K562 (cell line): ENCODE measurements at regions not wholly inside any gene's neighbourhood (a gene's known extent, or its start where the extent isn't known, plus 50 kb on each side); places are given as distances from the start of the nearest gene placed in this dataset.

Experiments used
- ATAC-seq: fragments of 200-7000 bp; cut with Tn5 transposase; 3 replicates; pipeline ENCODE4 v1.9.1; 2020; ENCODE audit warnings: moderate library complexity
- BruUV-seq: library from RNA; stranded (reverse); fragments of 400-500 nt; replicated peaks from 2 replicates; lab custom pipeline; 2021; lab: Mats Ljungman, UMichigan
- CTCF ChIA-PET: fragments of 300-600 bp; formaldehyde crosslinking; extraction: SDS; loops from one replicate; lab custom pipeline; 2021; ENCODE audit warnings: low intra/inter-chr PET ratio; lab: Yijun Ruan, JAX
- POLR2A ChIA-PET: fragments of 300-600, 350-650 bp; sonication (Branson Sonifier 250); formaldehyde crosslinking; extraction: SDS; loops from one replicate; lab custom pipeline; 2021; ENCODE audit warnings: antibody characterized with exemption, inconsistent platforms; lab: Yijun Ruan, JAX
- DNase-seq, 4 experiments: peaks; one replicate each; pipeline versions ENCODE4 v3.0.0 to v3.0.0-alpha.2; 2011 to 2018; ENCODE audit warnings: low spot score in 3 of 4, mixed read lengths in 3 of 4; ENCODE audit errors: extremely low read depth in 1 of 4
- FAIRE-seq: peaks from 2 replicates; lab custom pipeline; 2011; peaks lifted over from hg19 to GRCh38; lab: Jason Lieb, UNC
- H2AFZ ChIP-seq: 2 replicates; pipeline ENCODE4 v1.6.0; 2011; ENCODE audit warnings: low read depth, low read length, control low read depth, inconsistent platforms
- H3K27ac ChIP-seq: fragments of 200-600 bp; 3 replicates; pipeline ENCODE4 v1.8.0; 2011; ENCODE audit warnings: low read depth, mild to moderate bottlenecking, control low read depth, inconsistent platforms, low read length, moderate library complexity, mixed read lengths; ENCODE audit errors: extremely low read depth
- H3K27me3 ChIP-seq, 2 experiments: fragments of 300-600 bp in 1 of 2; 2 replicates in 1 of 2; 3 replicates in 1 of 2; pipeline versions ENCODE4 v1.6.0 to v1.8.0; 2011; ENCODE audit warnings: inconsistent platforms in 2 of 2, low read length in 2 of 2, mild to moderate bottlenecking in 1 of 2, mixed read lengths in 1 of 2, moderate library complexity in 1 of 2; ENCODE audit not compliant: control insufficient read depth in 2 of 2, insufficient read depth in 2 of 2
- H3K36me3 ChIP-seq: fragments of 300-600 bp; 3 replicates; pipeline ENCODE4 v1.8.0; 2011; ENCODE audit warnings: mild to moderate bottlenecking, low read length, inconsistent platforms; ENCODE audit not compliant: control insufficient read depth, insufficient read depth
- H3K4me1 ChIP-seq, 2 experiments: fragments of 200-600 bp in 1 of 2; replicated peaks in 1 of 2; 2 replicates in 1 of 2; 3 replicates in 1 of 2; pipeline versions ENCODE4 v1.5.1 to v1.8.0; 2011; ENCODE audit warnings: inconsistent platforms in 2 of 2, low read length in 2 of 2, mild to moderate bottlenecking in 1 of 2, mixed read lengths in 1 of 2, moderate library complexity in 1 of 2; ENCODE audit not compliant: control insufficient read depth in 2 of 2, insufficient read depth in 2 of 2
- H3K4me2 ChIP-seq: 2 replicates; pipeline ENCODE4 v1.6.1; 2011; ENCODE audit warnings: low read length, control low read depth, inconsistent platforms, mixed read lengths; ENCODE audit not compliant: insufficient read depth
- H3K4me3 ChIP-seq: fragments of 200-600 bp; sonication (generic), shearing (Covaris generic); 2 replicates; pipeline ENCODE4 v1.5.1; 2016; ENCODE audit warnings: control low read depth, inconsistent platforms
- H3K79me2 ChIP-seq: fragments of 200-600 bp; 3 replicates; pipeline ENCODE4 v1.8.0; 2011; ENCODE audit warnings: low read length, inconsistent platforms; ENCODE audit not compliant: control insufficient read depth, insufficient read depth
- H3K9ac ChIP-seq, 2 experiments: 2 replicates each; pipeline versions ENCODE4 v1.6.0 to v1.6.1; 2011; ENCODE audit warnings: low read depth in 2 of 2, low read length in 2 of 2, control low read depth in 1 of 2, inconsistent platforms in 1 of 2, mild to moderate bottlenecking in 1 of 2, mixed read lengths in 1 of 2; ENCODE audit not compliant: insufficient read depth in 1 of 2
- H3K9me1 ChIP-seq: one replicate; pipeline ENCODE4 v1.6.0; 2011; ENCODE audit warnings: inconsistent platforms, mild to moderate bottlenecking, low read length, moderate library complexity; ENCODE audit not compliant: control insufficient read depth, insufficient read depth
- H3K9me3 ChIP-seq: replicated peaks from 2 replicates; pipeline ENCODE4 v1.5.1; 2011; ENCODE audit warnings: low read depth, low read length, inconsistent platforms; ENCODE audit not compliant: control insufficient read depth, insufficient read depth
- H4K20me1 ChIP-seq: replicated peaks from 2 replicates; pipeline ENCODE4 v1.6.1; 2011; ENCODE audit warnings: low read length, inconsistent platforms, mixed read lengths; ENCODE audit not compliant: control insufficient read depth, insufficient read depth
- BACH1 ChIP-seq: fragments of 200-800 bp; sonication (Bioruptor generic); IDR thresholded peaks from 2 replicates; pipeline ENCODE4 v1.6.1; 2016; ENCODE audit warnings: missing genetic modification characterization, missing compliant biosample characterization
- DIDO1 ChIP-seq: fragments of 450-650 bp; IDR thresholded peaks from 2 replicates; pipeline ENCODE4 v1.6.1; 2016; ENCODE audit warnings: low read depth, missing biosample characterization, missing genetic modification characterization
- EGR1 ChIP-seq: fragments of 450-650 bp; conservative IDR thresholded peaks from 2 replicates; pipeline ENCODE4 v1.6.1; 2017; ENCODE audit warnings: mild to moderate bottlenecking
- ELF2 ChIP-seq: fragments of 250-450 bp; sonication (Bioruptor Pico); IDR thresholded peaks from 2 replicates; pipeline ENCODE4 v1.5.0; 2021; ENCODE audit warnings: mild to moderate bottlenecking
- EWSR1 ChIP-seq: fragments of 450-650 bp; IDR thresholded peaks from 2 replicates; pipeline ENCODE4 v1.6.1; 2018; ENCODE audit warnings: borderline replicate concordance, mild to moderate bottlenecking, low read depth, moderate library complexity; ENCODE audit not compliant: partially characterized antibody
- HMG20B ChIP-seq: fragments of 250-450 bp; sonication (Bioruptor Pico); IDR thresholded peaks from 2 replicates; pipeline ENCODE4 v1.5.0; 2021; ENCODE audit warnings: mild to moderate bottlenecking
- JUND ChIP-seq, 2 experiments: IDR thresholded peaks; 2 replicates in 1 of 2; 3 replicates in 1 of 2; pipeline ENCODE4 v1.6.1; 2011; ENCODE audit warnings: borderline replicate concordance in 2 of 2, low read depth in 2 of 2, low read length in 2 of 2, improper control_type of control experiment in 1 of 2, missing biosample characterization in 1 of 2, missing genetic modification characterization in 1 of 2, missing genetic modification reagents in 1 of 2
- MAFK ChIP-seq: IDR thresholded peaks from 2 replicates; pipeline ENCODE4 v1.6.1; 2011; ENCODE audit warnings: low read length, improper control_type of control experiment
- PHF21A ChIP-seq: fragments of 450-650 bp; IDR thresholded peaks from 2 replicates; pipeline ENCODE4 v1.6.1; 2017; ENCODE audit warnings: low read depth, borderline replicate concordance
- RCOR1 ChIP-seq, 2 experiments: IDR thresholded peaks; 2 replicates each; pipeline ENCODE4 v1.6.1; 2012; ENCODE audit warnings: low read depth in 2 of 2, low read length in 2 of 2, borderline replicate concordance in 1 of 2, improper control_type of control experiment in 1 of 2
- SIN3A ChIP-seq, 2 experiments: fragments of 150-350 bp in 1 of 2; IDR thresholded peaks; 2 replicates each; pipeline ENCODE4 v1.6.1; 2011 to 2016; ENCODE audit warnings: borderline replicate concordance in 2 of 2, low read depth in 2 of 2, low read length in 2 of 2, mild to moderate bottlenecking in 2 of 2, moderate library complexity in 2 of 2; ENCODE audit not compliant: control insufficient read depth in 1 of 2
- SMAD3 ChIP-seq: fragments of 450-650 bp; formaldehyde crosslinking; conservative IDR thresholded peaks from 2 replicates; pipeline ENCODE4 v1.4.0; 2020; ENCODE audit warnings: mild to moderate bottlenecking
- TAF1 ChIP-seq: IDR thresholded peaks from 2 replicates; pipeline ENCODE4 v1.6.1; 2011; ENCODE audit warnings: mild to moderate bottlenecking, low read length, moderate library complexity; ENCODE audit not compliant: insufficient read depth, control insufficient read depth, severe bottlenecking; ENCODE audit errors: extremely low read depth
- U2AF1 ChIP-seq: fragments of 200-400 bp; formaldehyde crosslinking; optimal IDR thresholded peaks from 2 replicates; pipeline ENCODE3; 2017; ENCODE audit warnings: mild to moderate bottlenecking, low read depth, low read length, moderate library complexity
- ZNF592 ChIP-seq: fragments of 450-650 bp; IDR thresholded peaks from 2 replicates; pipeline ENCODE4 v1.6.1; 2017; ENCODE audit warnings: antibody characterized with exemption, mild to moderate bottlenecking
- ZNF785 ChIP-seq: fragments of 250-450 bp; sonication (Bioruptor Pico); IDR thresholded peaks from 2 replicates; pipeline ENCODE4 v1.4.0; 2020; ENCODE audit warnings: mild to moderate bottlenecking
- WGBS: fragments of 100-300 bp; shearing (Covaris generic); methylation state at CpG from one replicate; pipeline ENCODE4 v1.1.6; 2016; ENCODE audit warnings: low coverage, mixed read lengths; ENCODE audit not compliant: insufficient coverage; ENCODE audit errors: missing lambda C conversion rate; 5-methylcytosine and 5-hydroxymethylcytosine counted together
- in situ Hi-C: fragments of 300-500 bp; cut with MboI; formaldehyde crosslinking; loops from 4 replicates; pipeline ENCODE4 v1.15.0; 2018; ENCODE audit warnings: inconsistent platforms, mixed read lengths
- intact Hi-C: fragments of 100-400 bp; cut with micrococcal nuclease; formaldehyde crosslinking; loops from 2 replicates; pipeline ENCODE4 v1.14.2; 2022

GRCh38 chr21:26758083-26758880 is 86.9 kb downstream of the ADAMTS1 start:
- H3K36me3 ChIP-seq = no peaks in the 10 kb centered on the region
- H4K20me1 ChIP-seq = no peaks in the 10 kb centered on the region
- in situ Hi-C loops (no loop called here), intact Hi-C loops (no loop called here)
- BruUV-seq = no TSS peak
- ATAC-seq = no peak
- no peak overlapping the region for H3K9ac ChIP-seq
- H3K27me3 ChIP-seq = no peaks in the 10 kb centered on the region
- no peak overlapping the region for H2AFZ ChIP-seq
- H3K79me2 ChIP-seq = no peaks in the 10 kb centered on the region
- DNase-seq = no peak
- FAIRE-seq = no peak
- CTCF ChIA-PET = no interaction called here
- no peak overlapping the region for H3K27ac ChIP-seq
- H3K4me3 ChIP-seq = no peak overlapping the region
- POLR2A ChIA-PET = interaction anchor here (0.7 kb wide), 1 partner anchor 428 kb away, joined by 3 read pairs; no protein-coding TSS in a partner anchor
- H3K9me1 ChIP-seq = no peaks in the 10 kb centered on the region
- WGBS = 0% methylated on average over 3 of the region's 3 CpGs
- no peaks in the 10 kb centered on the region for H3K4me1 ChIP-seq
- no peak overlapping the region for H3K4me2 ChIP-seq
- H3K9me3 ChIP-seq = no peaks in the 10 kb centered on the region; the same call in 1 of the 2 replicates
- TF ChIP-seq EGR1 (no peak), ZNF785 (CRISPR knock-in tag) (no peak), PHF21A (no peak), BACH1 (tag) (no peak), ZNF592 (no peak), U2AF1 (no peak), EWSR1 (no peak), RCOR1 (IDR thresholded peaks at IDR 0.05; ENCODE audit: borderline replicate concordance in 1 of 2, low read depth in 2 of 2, low read length in 2 of 2) (no peak), TAF1 (no peak), ELF2 (CRISPR knock-in tag) (no peak), HMG20B (CRISPR knock-in tag) (no peak), SIN3A (IDR thresholded peaks at IDR 0.05; ENCODE audit: borderline replicate concordance in 2 of 2, control insufficient read depth in 1 of 2, low read depth in 2 of 2, low read length in 2 of 2) (no peak), SMAD3 (no peak), JUND (IDR thresholded peaks at IDR 0.05; ENCODE audit: borderline replicate concordance, low read depth, low read length) (no peak), JUND (tag; IDR thresholded peaks at IDR 0.05; ENCODE audit: borderline replicate concordance, low read depth, low read length) (no peak), MAFK (no peak), DIDO1 (tag) (no peak)
